PC-9 (cell line): ENCODE measurements at regions not wholly inside any gene's neighbourhood (a gene's known extent, or its start where the extent isn't known, plus 50 kb on each side); places are given as distances from the start of the nearest gene placed in this dataset.

Source experiments
- CTCF ChIP-seq: fragments of 200-600 bp; sonication (generic); conservative IDR thresholded peaks from 2 replicates; pipeline ENCODE4 v1.6.1; 2017; ENCODE audit warnings: mixed run types, antibody characterized with exemption, mild to moderate bottlenecking, moderate library complexity
- EZH2 ChIP-seq: fragments of 200-600 bp; sonication (generic); IDR thresholded peaks from 2 replicates; pipeline ENCODE4 v1.8.0; 2017; ENCODE audit warnings: antibody characterized with exemption, low read depth

- TF ChIP-seq CTCF (no peak), EZH2 (no peak)
These were observed 265.4 kb downstream of the HRH4 start for GRCh38 chr18:24725644-24726415.
